OCI-LY3 (cell line): ENCODE measurements at regions not wholly inside any gene's neighbourhood (a gene's known extent, or its start where the extent isn't known, plus 50 kb on each side); places are given as distances from the start of the nearest gene placed in this dataset.
"Not testable (repeated sequence)": the region's sequence is repeated elsewhere in the genome, so short reads cannot be mapped to it uniquely, and the experiment has no call there.

ENCODE experiments used
- H2AFZ ChIP-seq: fragments of 200-600, 300-600 bp; shearing (Covaris generic); 2 replicates; pipeline ENCODE4 v1.6.0; 2014; ENCODE audit warnings: antibody characterized with exemption, low read depth, low read length
- H3K27ac ChIP-seq: fragments of 200-600, 300-600 bp; sonication (generic); 2 replicates; pipeline ENCODE4 v1.5.1; 2014; ENCODE audit warnings: mild to moderate bottlenecking, low read length, moderate library complexity, mixed read lengths
- H3K27me3 ChIP-seq: fragments of 200-600, 300-600 bp; sonication (generic); 2 replicates; pipeline ENCODE4 v1.6.1; 2014; ENCODE audit warnings: low read depth, low read length, mixed read lengths
- H3K36me3 ChIP-seq: fragments of 200-600, 300-600 bp; sonication (generic); replicated peaks from 2 replicates; pipeline ENCODE3; 2014; ENCODE audit warnings: low read depth, low read length, mixed read lengths
- H3K4me1 ChIP-seq: fragments of 300-600, 200-600 bp; sonication (generic); 2 replicates; pipeline ENCODE4 v1.6.1; 2014; ENCODE audit warnings: low read length, mixed read lengths
- H3K4me2 ChIP-seq: fragments of 200-600, 300-600 bp; sonication (generic); 2 replicates; pipeline ENCODE4 v1.6.1; 2014; ENCODE audit warnings: low read length, mixed read lengths
- H3K4me3 ChIP-seq: fragments of 300-600, 200-600 bp; sonication (generic); 2 replicates; pipeline ENCODE4 v1.5.1; 2014; ENCODE audit warnings: antibody characterized with exemption, mild to moderate bottlenecking, low read length, moderate library complexity
- H3K79me2 ChIP-seq: fragments of 300-600, 200-600 bp; shearing (Covaris generic); 2 replicates; pipeline ENCODE4 v1.6.1; 2014; ENCODE audit warnings: mild to moderate bottlenecking, low read length, mixed read lengths
- H3K9ac ChIP-seq: fragments of 300-600, 200-600 bp; shearing (Covaris generic); 2 replicates; pipeline ENCODE4 v1.6.0; 2014; ENCODE audit warnings: mild to moderate bottlenecking, low read length, moderate library complexity
- H3K9me3 ChIP-seq: fragments of 200-600, 300-600 bp; shearing (Covaris generic); 2 replicates; pipeline ENCODE4 v1.6.1; 2014; ENCODE audit warnings: low read length, mixed read lengths; ENCODE audit not compliant: insufficient read depth
- H4K20me1 ChIP-seq: fragments of 200-600, 300-600 bp; sonication (generic); 2 replicates; pipeline ENCODE4 v1.6.1; 2016; ENCODE audit warnings: low read length, mixed read lengths; ENCODE audit not compliant: insufficient read depth
- CTCF ChIP-seq: fragments of 200-600, 300-600 bp; sonication (generic); IDR thresholded peaks from 2 replicates; pipeline ENCODE4 v1.5.1; 2014; ENCODE audit warnings: antibody characterized with exemption, low read length, low read depth
- EZH2phosphoT487 ChIP-seq: fragments of 200-600 bp; shearing (Covaris generic); IDR thresholded peaks from 2 replicates; pipeline ENCODE4 v1.6.1; 2018; ENCODE audit warnings: antibody characterized with exemption, mixed run types, low read depth

- TF ChIP-seq CTCF (no peak), EZH2phosphoT487 (no peak)
- Histone ChIP-seq H3K4me1 (peaks cover 6% of the 10 kb centered on the region; the same call in 1 of the 2 replicates), H3K79me2 (no peaks in the 10 kb centered on the region), H3K9me3 (no peaks in the 10 kb centered on the region), H3K4me3 (no peak overlapping the region), H3K27me3 (no peaks in the 10 kb centered on the region), H3K27ac (no peak overlapping the region), H3K9ac (no peak overlapping the region), H3K4me2 (no peak overlapping the region), H4K20me1 (no peaks in the 10 kb centered on the region), H3K36me3 (no peaks in the 10 kb centered on the region), H2AFZ (no peak overlapping the region)
Observed at GRCh38 chr6:49205526-49205925, 257.5 kb downstream of the MMUT start.

- Histone ChIP-seq H3K27me3 (no peaks in the 10 kb centered on the region), H3K79me2 (no peaks in the 10 kb centered on the region), H3K27ac (no peak overlapping the region), H4K20me1 (no peaks in the 10 kb centered on the region), H3K4me3 (no peak overlapping the region), H3K4me2 (no peak overlapping the region), H3K9me3 (no peaks in the 10 kb centered on the region), H3K9ac (no peak overlapping the region), H2AFZ (no peak overlapping the region), H3K36me3 (no peaks in the 10 kb centered on the region), H3K4me1 (peaks cover 6% of the 10 kb centered on the region; the same call in 1 of the 2 replicates)
- no peak for TF ChIP-seq EZH2phosphoT487
- TF ChIP-seq CTCF, result no peak
Observed at GRCh38 chr6:49202924-49203536, 260.0 kb downstream of the MMUT start.

- TF ChIP-seq EZH2phosphoT487, result no peak
- TF ChIP-seq CTCF, result no peak
- no peak overlapping the region for H3K4me3 ChIP-seq
- no peak overlapping the region for H3K4me2 ChIP-seq
- no peaks in the 10 kb centered on the region for H4K20me1 ChIP-seq
- H3K27me3 ChIP-seq, result no peaks in the 10 kb centered on the region
- H3K27ac ChIP-seq, result no peak overlapping the region
- H3K9me3 ChIP-seq, result no peaks in the 10 kb centered on the region
- H3K79me2 ChIP-seq, result no peaks in the 10 kb centered on the region
- no peak overlapping the region for H2AFZ ChIP-seq
- H3K9ac ChIP-seq, result no peak overlapping the region
- H3K36me3 ChIP-seq, result no peaks in the 10 kb centered on the region
- peaks cover 4% of the 10 kb centered on the region; the same call in 1 of the 2 replicates for H3K4me1 ChIP-seq
Observed at GRCh38 chr6:49198015-49198414, 265.0 kb downstream of the MMUT start.

GRCh38 chr6:49162379-49162778 lies 300.7 kb downstream of the MMUT start:
- not testable (repeated sequence) for H2AFZ ChIP-seq, H3K9ac ChIP-seq, H3K27ac ChIP-seq, H3K4me2 ChIP-seq, H3K36me3 ChIP-seq, H3K27me3 ChIP-seq, H3K9me3 ChIP-seq, H4K20me1 ChIP-seq, H3K4me1 ChIP-seq, H3K4me3 ChIP-seq, H3K79me2 ChIP-seq

GRCh38 chr6:49155316-49155715 lies 307.7 kb downstream of the MMUT start:
- no peaks in the 10 kb centered on the region for H4K20me1 ChIP-seq
- H3K79me2 ChIP-seq, result no peaks in the 10 kb centered on the region
- H3K9ac ChIP-seq, result no peak overlapping the region
- no peaks in the 10 kb centered on the region for H3K27me3 ChIP-seq
- H2AFZ ChIP-seq, result no peak overlapping the region
- TF ChIP-seq EZH2phosphoT487 (no peak), CTCF (no peak)
- no peak overlapping the region for H3K27ac ChIP-seq
- H3K36me3 ChIP-seq, result no peaks in the 10 kb centered on the region
- no peak overlapping the region for H3K4me2 ChIP-seq
- H3K4me1 ChIP-seq, result peaks cover 7% of the 10 kb centered on the region; the same call in 1 of the 2 replicates
- no peak overlapping the region for H3K4me3 ChIP-seq
- no peaks in the 10 kb centered on the region for H3K9me3 ChIP-seq
